Mesendoderm (in vitro differentiated cells): ENCODE measurements at regions not wholly inside any gene's neighbourhood (a gene's known extent, or its start where the extent isn't known, plus 50 kb on each side); places are given as distances from the start of the nearest gene placed in this dataset.

Experiments
- DNase-seq: peaks from one replicate; pipeline ENCODE4 v3.0.0; 2013
- H2AK5ac ChIP-seq: 2 replicates; pipeline ENCODE4 v1.6.1; 2013; ENCODE audit warnings: low read length, inconsistent platforms
- H2BK120ac ChIP-seq: 2 replicates; pipeline ENCODE4 v1.6.1; 2013; ENCODE audit warnings: low read depth, mild to moderate bottlenecking, low read length, moderate library complexity, mixed read lengths
- H2BK15ac ChIP-seq: replicated peaks from 2 replicates; pipeline ENCODE4 v1.6.1; 2013; ENCODE audit warnings: low read depth, mild to moderate bottlenecking, moderate library complexity
- H2BK5ac ChIP-seq: 2 replicates; pipeline ENCODE4 v1.6.1; 2013; ENCODE audit warnings: low read length, inconsistent platforms
- H3K18ac ChIP-seq: 2 replicates; pipeline ENCODE4 v1.6.1; 2013; ENCODE audit warnings: mild to moderate bottlenecking, low read length, mixed read lengths
- H3K23ac ChIP-seq: one replicate; pipeline ENCODE4 v1.6.1; 2013; ENCODE audit warnings: low read length
- H3K27ac ChIP-seq: 2 replicates; pipeline ENCODE4 v1.5.1; 2013; ENCODE audit warnings: low read depth, mild to moderate bottlenecking, inconsistent platforms, low read length, moderate library complexity
- H3K27me3 ChIP-seq: 2 replicates; pipeline ENCODE4 v1.6.1; 2013; ENCODE audit warnings: low read length, control low read depth, mild to moderate bottlenecking, inconsistent platforms; ENCODE audit not compliant: insufficient read depth, poor library complexity
- H3K36me3 ChIP-seq: 2 replicates; pipeline ENCODE4 v1.6.1; 2013; ENCODE audit warnings: low read length, inconsistent platforms; ENCODE audit not compliant: control insufficient read depth, insufficient read depth
- H3K4ac ChIP-seq: one replicate; pipeline ENCODE4 v1.6.1; 2013; ENCODE audit warnings: low read depth, mild to moderate bottlenecking, low read length, moderate library complexity
- H3K4me1 ChIP-seq: 2 replicates; pipeline ENCODE4 v1.6.1; 2013; ENCODE audit warnings: low read depth, low read length, inconsistent platforms; ENCODE audit not compliant: control insufficient read depth
- H3K4me2 ChIP-seq: 2 replicates; pipeline ENCODE4 v1.6.1; 2013; ENCODE audit warnings: low read length
- H3K4me3 ChIP-seq: 2 replicates; pipeline ENCODE4 v1.5.1; 2013; ENCODE audit warnings: mild to moderate bottlenecking, low read length
- H3K56ac ChIP-seq: one replicate; pipeline ENCODE4 v1.6.1; 2013; ENCODE audit warnings: low read length
- H3K79me1 ChIP-seq: 2 replicates; pipeline ENCODE4 v1.6.1; 2013; ENCODE audit warnings: low read length, inconsistent platforms
- H3K79me2 ChIP-seq: 2 replicates; pipeline ENCODE4 v1.6.1; 2013; ENCODE audit warnings: mild to moderate bottlenecking, low read length; ENCODE audit not compliant: control insufficient read depth, insufficient read depth
- H3K9ac ChIP-seq: 2 replicates; pipeline ENCODE4 v1.6.1; 2013; ENCODE audit warnings: low read length, inconsistent platforms
- H4K5ac ChIP-seq: one replicate; pipeline ENCODE4 v1.6.1; 2013; ENCODE audit warnings: low read length
- H4K8ac ChIP-seq: one replicate; pipeline ENCODE4 v1.6.1; 2013; ENCODE audit warnings: low read depth, mild to moderate bottlenecking, control low read depth, low read length, moderate library complexity
- WGBS: extraction: QIAGEN DNeasy Blood & Tissue Kit; methylation state at CpG from one replicate; pipeline ENCODE4 v1.1.7; 2013; ENCODE audit warnings: low lambda C conversion rate, missing lambda C conversion rate; ENCODE audit not compliant: insufficient coverage; ENCODE audit errors: extremely low coverage; 5-methylcytosine and 5-hydroxymethylcytosine counted together

DNA sequence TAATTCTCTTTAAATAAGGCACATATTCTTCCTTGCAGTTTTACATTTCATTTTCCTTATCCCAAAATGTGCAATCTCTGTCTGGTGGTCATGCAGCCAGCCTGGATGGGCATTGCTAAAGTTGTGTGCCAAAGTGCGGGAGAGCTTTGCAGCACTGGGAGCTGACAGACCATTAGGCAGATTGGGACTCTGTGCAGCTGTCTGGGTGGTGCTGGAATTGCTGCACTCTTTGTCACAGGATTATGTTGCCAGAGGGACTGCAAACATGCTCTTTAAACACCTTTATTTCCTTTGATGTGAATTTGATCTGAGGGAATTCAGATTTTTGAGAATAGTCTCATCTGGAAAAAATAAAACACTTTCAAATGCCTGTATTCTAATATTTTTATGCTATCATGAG lies 956.2 kb upstream of the DIAPH2 start:
- H3K79me2 ChIP-seq, result no peaks in the 10 kb centered on the region
- no peaks in the 10 kb centered on the region for H3K4me1 ChIP-seq
- H3K9ac ChIP-seq, result no peak overlapping the region
- no peaks in the 10 kb centered on the region for H3K36me3 ChIP-seq
- H4K5ac ChIP-seq, result no peak overlapping the region
- H3K27me3 ChIP-seq, result no peaks in the 10 kb centered on the region
- H2BK120ac ChIP-seq, result no peak overlapping the region
- no peaks in the 10 kb centered on the region for H3K79me1 ChIP-seq
- no peak overlapping the region for H3K4me2 ChIP-seq
- no peak overlapping the region for H2AK5ac ChIP-seq
- H2BK5ac ChIP-seq, result no peak overlapping the region
- no peak overlapping the region for H3K18ac ChIP-seq
- DNase-seq, result no peak
- no peak overlapping the region for H3K4ac ChIP-seq
- WGBS, result no CpG with 5 or more reads among the region's 1 CpG
- H3K23ac ChIP-seq, result no peak overlapping the region
- H2BK15ac ChIP-seq, result no peak overlapping the region
- no peak overlapping the region for H3K56ac ChIP-seq
- no peak overlapping the region for H4K8ac ChIP-seq
- H3K27ac ChIP-seq, result no peak overlapping the region
- H3K4me3 ChIP-seq, result no peak overlapping the region

DNA sequence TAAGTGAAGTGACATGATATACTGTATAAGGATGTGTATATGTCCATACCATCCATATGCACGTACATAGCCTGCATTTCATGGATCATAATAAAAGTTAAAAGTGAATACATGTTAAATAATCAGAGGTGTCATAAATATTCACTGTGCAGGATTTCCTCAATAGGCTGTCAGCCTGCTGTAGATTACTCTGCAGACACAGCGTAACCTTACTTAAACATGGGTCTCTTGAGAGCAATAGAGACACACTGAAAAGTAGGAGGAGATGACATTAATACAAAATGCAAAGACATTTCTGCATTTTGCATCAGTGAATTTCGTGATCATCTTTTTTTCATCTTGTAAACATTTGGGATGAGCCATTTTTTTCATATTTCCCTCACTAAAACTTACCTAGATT lies 955.2 kb upstream of the DIAPH2 start:
- no peak overlapping the region for H3K27ac ChIP-seq
- no peak overlapping the region for H2BK15ac ChIP-seq
- no peak overlapping the region for H3K9ac ChIP-seq
- H3K27me3 ChIP-seq, result no peaks in the 10 kb centered on the region
- no CpG with 5 or more reads among the region's 3 CpGs for WGBS
- no peak for DNase-seq
- H3K4ac ChIP-seq, result no peak overlapping the region
- no peak overlapping the region for H4K5ac ChIP-seq
- no peaks in the 10 kb centered on the region for H3K4me1 ChIP-seq
- H3K36me3 ChIP-seq, result no peaks in the 10 kb centered on the region
- no peak overlapping the region for H2BK120ac ChIP-seq
- H3K18ac ChIP-seq, result no peak overlapping the region
- no peak overlapping the region for H3K4me2 ChIP-seq
- H3K23ac ChIP-seq, result no peak overlapping the region
- H3K79me2 ChIP-seq, result no peaks in the 10 kb centered on the region
- H4K8ac ChIP-seq, result no peak overlapping the region
- H3K56ac ChIP-seq, result no peak overlapping the region
- H3K4me3 ChIP-seq, result no peak overlapping the region
- no peak overlapping the region for H2BK5ac ChIP-seq
- no peaks in the 10 kb centered on the region for H3K79me1 ChIP-seq
- no peak overlapping the region for H2AK5ac ChIP-seq

DNA sequence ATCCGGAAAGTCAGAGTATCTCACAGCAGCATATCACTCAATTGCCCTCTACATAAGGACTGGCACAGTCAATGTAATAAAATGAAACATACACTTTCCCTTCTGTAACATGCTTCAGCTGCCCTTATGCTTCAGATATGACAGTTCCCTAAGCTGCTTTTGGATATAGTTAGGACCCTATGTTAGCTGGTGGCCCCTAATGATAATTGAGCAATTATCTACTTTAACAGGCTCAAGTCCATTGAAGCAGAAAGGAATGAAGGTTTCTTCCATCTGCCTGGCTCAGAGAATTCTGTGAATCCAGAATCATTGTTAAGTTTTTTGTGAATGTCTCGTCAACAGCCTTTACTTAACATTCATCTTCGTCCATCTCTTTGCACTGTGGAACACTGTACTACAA lies 951.2 kb upstream of the DIAPH2 start:
- no peak overlapping the region for H4K8ac ChIP-seq
- H2BK15ac ChIP-seq, result no peak overlapping the region
- no peak overlapping the region for H3K4me2 ChIP-seq
- WGBS, result no CpG with 5 or more reads among the region's 3 CpGs
- no peaks in the 10 kb centered on the region for H3K79me1 ChIP-seq
- H4K5ac ChIP-seq, result no peak overlapping the region
- no peak for DNase-seq
- H3K36me3 ChIP-seq, result no peaks in the 10 kb centered on the region
- no peak overlapping the region for H3K27ac ChIP-seq
- no peak overlapping the region for H3K4me3 ChIP-seq
- no peak overlapping the region for H2AK5ac ChIP-seq
- no peaks in the 10 kb centered on the region for H3K4me1 ChIP-seq
- H2BK5ac ChIP-seq, result no peak overlapping the region
- no peaks in the 10 kb centered on the region for H3K79me2 ChIP-seq
- no peak overlapping the region for H3K18ac ChIP-seq
- no peak overlapping the region for H2BK120ac ChIP-seq
- H3K56ac ChIP-seq, result no peak overlapping the region
- H3K23ac ChIP-seq, result no peak overlapping the region
- H3K27me3 ChIP-seq, result no peaks in the 10 kb centered on the region
- H3K9ac ChIP-seq, result no peak overlapping the region
- no peak overlapping the region for H3K4ac ChIP-seq

DNA sequence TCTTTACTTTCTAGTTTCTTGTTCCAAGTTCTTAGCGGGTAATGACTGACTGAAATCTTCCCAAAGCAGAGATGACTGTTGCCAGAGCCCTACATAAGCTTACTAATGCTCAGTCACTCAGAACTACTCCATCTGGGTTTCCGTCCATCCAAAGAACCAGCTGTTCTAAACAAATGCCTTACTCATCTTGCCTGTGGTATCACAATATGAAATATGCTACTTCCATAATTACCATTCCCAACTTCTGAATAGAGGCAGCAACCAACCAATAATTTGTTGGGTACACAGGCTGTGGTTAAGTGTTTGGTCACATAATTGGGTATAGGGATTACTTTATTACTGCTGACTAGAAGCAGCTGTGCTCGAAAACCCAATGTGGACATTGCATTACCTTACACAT lies 930.2 kb upstream of the DIAPH2 start:
- no peak for DNase-seq
- no peak overlapping the region for H3K9ac ChIP-seq
- H3K36me3 ChIP-seq, result no peaks in the 10 kb centered on the region
- H2AK5ac ChIP-seq, result no peak overlapping the region
- no peak overlapping the region for H2BK5ac ChIP-seq
- H3K79me2 ChIP-seq, result no peaks in the 10 kb centered on the region
- H3K4me3 ChIP-seq, result no peak overlapping the region
- no peak overlapping the region for H2BK15ac ChIP-seq
- no peak overlapping the region for H2BK120ac ChIP-seq
- no peak overlapping the region for H3K18ac ChIP-seq
- H3K56ac ChIP-seq, result no peak overlapping the region
- no peak overlapping the region for H3K4ac ChIP-seq
- no peak overlapping the region for H4K5ac ChIP-seq
- no peak overlapping the region for H3K23ac ChIP-seq
- no CpG with 5 or more reads among the region's 3 CpGs for WGBS
- H3K4me2 ChIP-seq, result no peak overlapping the region
- H3K79me1 ChIP-seq, result no peaks in the 10 kb centered on the region
- H3K4me1 ChIP-seq, result no peaks in the 10 kb centered on the region
- no peaks in the 10 kb centered on the region for H3K27me3 ChIP-seq
- H3K27ac ChIP-seq, result no peak overlapping the region
- no peak overlapping the region for H4K8ac ChIP-seq

DNA sequence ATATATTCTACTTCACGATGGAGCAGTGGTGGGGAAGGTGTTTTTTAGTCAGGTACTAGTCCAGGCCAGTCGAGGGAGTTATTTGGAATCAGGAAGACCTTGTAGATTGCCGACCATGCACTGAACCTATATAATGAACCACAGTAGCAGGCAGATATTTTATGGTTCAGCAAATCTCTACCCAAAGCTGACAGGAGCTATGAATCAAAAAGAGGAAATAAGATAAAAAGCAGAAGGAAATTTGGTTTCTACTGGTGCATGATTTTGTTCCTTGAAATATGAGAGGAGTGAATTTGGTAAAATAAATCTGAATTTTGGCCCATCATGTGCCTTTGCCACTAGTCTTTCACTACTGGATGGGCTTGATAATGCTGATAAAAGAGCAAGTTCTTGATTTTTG lies 924.3 kb upstream of the DIAPH2 start:
- H3K4me3 ChIP-seq, result no peak overlapping the region
- H2BK5ac ChIP-seq, result no peak overlapping the region
- no peak overlapping the region for H3K27ac ChIP-seq
- H4K8ac ChIP-seq, result no peak overlapping the region
- H3K27me3 ChIP-seq, result no peaks in the 10 kb centered on the region
- H3K4me1 ChIP-seq, result no peaks in the 10 kb centered on the region
- H3K36me3 ChIP-seq, result no peaks in the 10 kb centered on the region
- H3K79me1 ChIP-seq, result no peaks in the 10 kb centered on the region
- no peaks in the 10 kb centered on the region for H3K79me2 ChIP-seq
- H3K4me2 ChIP-seq, result no peak overlapping the region
- no peak overlapping the region for H3K4ac ChIP-seq
- no peak for DNase-seq
- H3K18ac ChIP-seq, result no peak overlapping the region
- no peak overlapping the region for H4K5ac ChIP-seq
- H3K23ac ChIP-seq, result no peak overlapping the region
- no peak overlapping the region for H2BK120ac ChIP-seq
- H2BK15ac ChIP-seq, result no peak overlapping the region
- WGBS, result no CpG with 5 or more reads among the region's 3 CpGs
- H2AK5ac ChIP-seq, result no peak overlapping the region
- no peak overlapping the region for H3K9ac ChIP-seq
- H3K56ac ChIP-seq, result no peak overlapping the region

DNA sequence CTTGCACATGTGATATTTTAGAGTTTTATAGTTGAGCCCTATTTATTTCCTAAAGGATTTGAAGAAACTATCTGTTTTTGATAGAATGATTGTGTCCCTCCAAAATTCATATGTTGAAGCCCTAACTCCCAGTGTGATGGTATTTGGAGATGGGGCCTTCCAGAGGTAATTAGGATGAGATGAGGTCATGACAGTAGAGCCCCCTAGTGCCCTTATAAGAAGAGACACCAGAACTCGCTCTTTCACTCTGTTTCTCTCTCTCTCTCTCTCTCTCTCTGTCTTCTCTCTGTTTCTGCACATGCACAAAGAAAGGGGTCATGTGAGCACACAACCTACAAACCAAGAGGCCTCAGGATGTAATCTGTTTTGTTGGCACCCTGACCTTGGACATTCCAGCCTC lies 921.9 kb upstream of the DIAPH2 start:
- H3K27ac ChIP-seq, result no peak overlapping the region
- no peak overlapping the region for H3K4ac ChIP-seq
- H3K79me1 ChIP-seq, result no peaks in the 10 kb centered on the region
- DNase-seq, result peak; percentile 43
- H3K23ac ChIP-seq, result no peak overlapping the region
- no peaks in the 10 kb centered on the region for H3K4me1 ChIP-seq
- no peak overlapping the region for H2AK5ac ChIP-seq
- no peaks in the 10 kb centered on the region for H3K36me3 ChIP-seq
- no peak overlapping the region for H3K4me3 ChIP-seq
- H2BK5ac ChIP-seq, result no peak overlapping the region
- H3K9ac ChIP-seq, result no peak overlapping the region
- H4K8ac ChIP-seq, result no peak overlapping the region
- no peak overlapping the region for H4K5ac ChIP-seq
- WGBS, result no CpG with 5 or more reads among the region's 1 CpG
- no peak overlapping the region for H3K18ac ChIP-seq
- H3K4me2 ChIP-seq, result no peak overlapping the region
- no peak overlapping the region for H2BK15ac ChIP-seq
- H2BK120ac ChIP-seq, result no peak overlapping the region
- no peaks in the 10 kb centered on the region for H3K79me2 ChIP-seq
- no peaks in the 10 kb centered on the region for H3K27me3 ChIP-seq
- H3K56ac ChIP-seq, result no peak overlapping the region
